HG03520 (cell line): ENCODE measurements at regions not wholly inside any gene's neighbourhood (a gene's known extent, or its start where the extent isn't known, plus 50 kb on each side); places are given as distances from the start of the nearest gene placed in this dataset.

Experiments
- ATAC-seq: cut with Tn5 transposase; IDR thresholded peaks from one replicate; pipeline ENCODE4 v1.9.1; 2021; ENCODE audit warnings: mild to moderate bottlenecking, moderate library complexity; ENCODE audit not compliant: unreplicated experiment

DNA sequence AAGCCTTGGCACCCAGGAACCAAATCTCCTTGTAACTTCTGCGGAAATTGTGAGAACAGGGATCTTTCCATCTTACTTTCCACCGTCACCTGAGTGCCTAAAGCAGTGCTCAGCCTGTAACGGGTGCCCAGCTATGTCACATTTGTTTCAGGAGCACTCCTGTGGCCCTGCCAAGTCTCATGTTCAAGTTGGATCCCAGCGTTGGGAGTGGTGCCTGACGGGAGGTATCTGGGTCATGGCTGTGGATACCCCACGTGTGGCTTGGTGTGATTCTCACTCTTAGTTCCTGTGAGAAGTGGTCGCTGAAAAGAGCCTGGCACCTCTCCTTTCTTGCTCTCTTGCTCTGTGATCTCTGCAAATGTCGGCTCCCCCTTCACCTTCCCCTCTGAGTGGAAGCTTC lies 114.9 kb downstream of the UQCRFS1 start:
- ATAC-seq = no peak

DNA sequence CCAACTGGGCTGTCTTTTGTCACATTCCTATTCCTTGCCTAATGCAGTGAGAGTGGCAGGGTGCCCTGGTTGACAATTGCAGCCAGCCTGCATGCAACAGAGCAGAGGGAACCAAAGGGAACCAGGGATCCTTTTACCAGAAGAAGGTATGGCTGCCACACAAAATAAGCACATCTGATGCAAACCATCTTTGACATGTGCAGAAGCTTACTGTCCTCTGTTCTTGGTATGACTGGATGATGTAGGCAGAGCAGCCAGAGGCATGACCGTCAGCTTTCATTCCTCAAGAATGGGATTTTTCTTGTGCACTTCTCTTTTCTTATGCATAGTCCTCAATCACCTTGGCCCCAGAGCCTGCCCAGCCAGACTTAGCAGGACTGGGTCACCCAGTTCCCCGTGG lies 116.1 kb downstream of the UQCRFS1 start:
- no peak for ATAC-seq

DNA sequence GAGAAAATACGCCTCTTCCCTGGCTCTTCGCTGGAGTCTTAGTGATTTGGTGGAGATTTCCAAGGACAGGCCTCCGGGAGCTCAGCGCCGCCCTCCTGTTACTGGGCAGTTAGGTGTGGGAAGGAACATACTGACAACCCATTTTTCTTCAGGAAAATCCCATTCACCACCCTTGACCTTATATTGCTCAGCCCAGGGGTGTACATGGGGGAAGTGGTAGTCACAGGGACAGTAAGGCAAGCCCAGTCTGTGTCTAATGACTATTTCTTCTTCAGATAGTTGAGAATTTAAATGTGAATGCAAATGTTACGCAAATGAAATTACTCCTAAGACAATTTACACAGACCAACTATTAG lies 119.4 kb downstream of the UQCRFS1 start:
- no peak for ATAC-seq

DNA sequence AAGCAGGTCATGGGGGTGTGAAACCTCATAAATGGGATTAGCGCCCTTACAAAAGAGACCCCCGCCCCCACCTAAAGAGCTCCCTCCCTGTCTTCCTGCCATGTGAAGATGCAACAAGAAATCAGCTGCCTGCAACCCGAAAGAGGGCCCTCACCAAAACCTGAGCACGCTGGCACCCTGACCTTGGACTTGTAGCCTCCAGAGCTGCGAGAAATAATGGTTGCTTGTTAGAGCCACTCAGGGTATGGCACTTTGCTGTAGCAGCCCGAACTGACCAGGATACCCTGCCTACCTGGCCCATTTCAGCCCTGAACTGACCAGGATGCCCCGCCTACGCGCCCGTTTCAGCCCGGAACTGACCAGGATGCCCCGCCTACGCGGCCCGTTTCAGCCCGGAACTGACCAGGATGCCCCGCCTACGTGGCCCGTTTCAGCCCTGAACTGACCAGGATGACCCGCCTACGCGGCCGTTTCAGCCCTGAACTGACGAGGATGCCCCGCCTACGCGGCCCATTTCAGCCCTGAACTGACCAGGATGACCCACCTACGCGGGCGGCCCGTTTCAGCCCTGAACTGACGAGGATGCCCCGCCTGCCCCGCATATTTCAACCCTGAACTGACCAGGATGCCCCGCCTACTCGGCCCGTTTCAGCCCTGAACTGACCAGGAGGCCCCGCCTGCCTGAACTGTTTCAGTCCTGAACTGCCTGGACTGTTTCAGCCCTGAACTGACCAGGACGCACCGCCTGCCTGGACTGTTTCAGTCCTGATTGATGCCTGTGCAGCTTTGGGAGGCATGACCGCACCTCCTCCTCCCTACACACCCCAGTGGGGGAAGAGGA lies 120.0 kb downstream of the UQCRFS1 start:
- no peak for ATAC-seq

- no peak for ATAC-seq
These were observed 122.0 kb downstream of the UQCRFS1 start for GRCh38 chr19:29090783-29091526.

DNA sequence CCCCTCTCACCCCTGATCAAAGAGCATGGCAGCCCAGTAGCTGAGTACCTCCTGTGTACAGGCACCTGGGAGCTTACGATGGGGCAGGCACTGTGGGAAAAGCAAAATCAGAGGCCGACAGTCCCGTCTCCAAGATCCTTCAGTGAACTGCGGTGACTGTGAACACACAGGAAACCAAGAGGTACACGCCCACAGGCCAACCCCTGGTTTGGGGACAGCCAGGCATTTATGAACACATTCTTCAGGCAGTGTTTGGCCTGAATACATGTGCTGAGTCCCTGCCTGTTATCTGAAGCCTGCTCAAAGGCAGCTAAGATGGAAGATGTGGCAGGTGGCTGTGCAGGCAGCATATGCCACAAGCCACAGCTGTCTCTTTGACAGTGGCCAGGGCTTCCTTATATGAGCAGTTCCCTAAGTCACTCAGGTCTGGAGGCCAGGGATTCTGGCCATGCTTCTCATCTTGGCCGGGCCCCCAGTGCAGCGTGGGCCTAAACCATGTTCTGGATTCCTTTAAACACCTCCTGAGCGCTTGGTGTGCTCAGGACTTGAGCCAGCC lies 123.6 kb downstream of the UQCRFS1 start:
- ATAC-seq = no peak

GRCh38 chr19:29088761-29089160 lies 124.2 kb downstream of the UQCRFS1 start:
- no peak for ATAC-seq

DNA sequence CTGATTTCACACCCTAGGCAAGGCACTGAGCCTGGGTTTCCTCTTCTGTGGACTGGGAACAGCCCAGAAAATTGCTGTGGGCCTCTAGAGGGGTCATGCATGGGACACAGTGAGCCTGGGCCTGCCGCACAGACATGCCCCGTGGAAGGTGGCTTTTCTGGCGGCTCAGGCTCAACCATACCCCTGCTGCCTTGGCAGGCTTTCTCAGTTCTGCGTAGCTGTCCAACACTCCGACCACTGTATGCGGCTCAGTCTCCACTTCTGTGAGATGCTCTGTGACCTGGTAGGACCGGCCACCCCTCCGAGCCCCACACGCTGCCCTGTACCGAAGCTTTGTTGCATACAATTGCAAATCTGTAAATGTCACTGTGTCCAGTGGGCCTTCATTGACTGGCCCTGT lies 126.3 kb downstream of the UQCRFS1 start:
- ATAC-seq = no peak

- no peak for ATAC-seq
These were observed 126.8 kb downstream of the UQCRFS1 start for GRCh38 chr19:29086182-29086581.

DNA sequence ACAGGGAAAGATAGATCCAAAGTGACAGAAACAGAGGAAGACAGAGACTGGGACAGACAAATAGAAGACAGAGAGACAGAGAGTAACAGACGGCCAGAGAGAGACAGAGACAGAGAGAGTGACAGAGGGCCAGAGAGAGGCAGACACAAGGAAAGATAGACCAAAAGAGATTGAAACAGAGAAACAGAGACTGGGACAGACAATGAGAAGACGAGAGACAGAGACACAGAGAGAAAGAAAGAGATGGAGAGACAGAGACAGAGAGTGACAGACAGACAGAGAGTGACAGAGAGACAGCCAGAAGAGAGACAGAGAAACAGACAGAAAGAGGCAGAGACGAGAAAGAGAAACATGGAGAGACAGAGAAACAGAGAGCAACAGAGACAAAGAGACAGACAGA lies 127.3 kb downstream of the UQCRFS1 start:
- ATAC-seq = no peak

DNA sequence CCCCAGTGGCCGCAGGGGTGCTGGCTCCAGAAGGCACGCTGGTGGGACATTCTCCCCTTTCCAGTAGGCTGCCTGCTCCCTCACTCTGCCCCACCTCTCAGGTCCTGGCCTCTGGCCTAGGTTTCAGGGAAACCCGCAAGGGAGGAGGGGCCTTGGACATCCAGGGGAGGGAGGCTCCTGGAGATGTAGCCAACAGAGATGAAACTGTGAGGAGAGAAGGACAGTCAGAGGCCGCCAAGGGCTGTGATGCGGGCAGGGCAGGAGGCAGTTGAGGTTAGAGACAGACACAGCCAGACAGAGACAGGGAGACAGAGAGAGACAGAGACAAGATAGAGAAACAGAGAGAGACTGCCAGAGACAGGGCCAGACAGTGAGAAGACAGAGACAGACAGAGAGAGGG lies 127.7 kb downstream of the UQCRFS1 start:
- ATAC-seq = no peak

- no peak for ATAC-seq
These were observed 128.7 kb downstream of the UQCRFS1 start for GRCh38 chr19:29084266-29084665.

GRCh38 chr19:29083863-29084262 lies 129.1 kb downstream of the UQCRFS1 start:
- ATAC-seq = no peak

GRCh38 chr19:29079356-29080032 lies 133.5 kb downstream of the UQCRFS1 start:
- no peak for ATAC-seq

DNA sequence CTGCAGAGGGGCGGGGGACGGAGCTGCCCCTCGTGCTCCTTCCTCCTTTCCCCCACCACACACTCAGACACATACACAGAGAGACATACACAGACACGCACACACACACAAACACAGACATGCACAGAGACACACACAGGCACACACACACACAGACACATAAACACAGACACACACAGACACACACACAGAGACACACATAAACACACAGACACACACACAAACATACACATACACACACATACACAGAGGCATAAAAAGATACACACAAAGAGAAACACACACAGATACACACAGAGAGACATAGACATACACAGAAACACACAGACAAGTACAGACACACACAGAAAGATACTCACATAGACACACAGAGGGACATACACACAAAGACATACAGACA lies 136.0 kb downstream of the UQCRFS1 start:
- no peak for ATAC-seq

GRCh38 chr19:29076161-29076560 lies 136.8 kb downstream of the UQCRFS1 start:
- no peak for ATAC-seq

- no peak for ATAC-seq
These were observed 137.8 kb downstream of the UQCRFS1 start for GRCh38 chr19:29075149-29075548.

- no peak for ATAC-seq
These were observed 138.4 kb downstream of the UQCRFS1 start for GRCh38 chr19:29074579-29074978.

- no peak for ATAC-seq
These were observed 145.1 kb downstream of the UQCRFS1 start for GRCh38 chr19:29067831-29068230.

DNA sequence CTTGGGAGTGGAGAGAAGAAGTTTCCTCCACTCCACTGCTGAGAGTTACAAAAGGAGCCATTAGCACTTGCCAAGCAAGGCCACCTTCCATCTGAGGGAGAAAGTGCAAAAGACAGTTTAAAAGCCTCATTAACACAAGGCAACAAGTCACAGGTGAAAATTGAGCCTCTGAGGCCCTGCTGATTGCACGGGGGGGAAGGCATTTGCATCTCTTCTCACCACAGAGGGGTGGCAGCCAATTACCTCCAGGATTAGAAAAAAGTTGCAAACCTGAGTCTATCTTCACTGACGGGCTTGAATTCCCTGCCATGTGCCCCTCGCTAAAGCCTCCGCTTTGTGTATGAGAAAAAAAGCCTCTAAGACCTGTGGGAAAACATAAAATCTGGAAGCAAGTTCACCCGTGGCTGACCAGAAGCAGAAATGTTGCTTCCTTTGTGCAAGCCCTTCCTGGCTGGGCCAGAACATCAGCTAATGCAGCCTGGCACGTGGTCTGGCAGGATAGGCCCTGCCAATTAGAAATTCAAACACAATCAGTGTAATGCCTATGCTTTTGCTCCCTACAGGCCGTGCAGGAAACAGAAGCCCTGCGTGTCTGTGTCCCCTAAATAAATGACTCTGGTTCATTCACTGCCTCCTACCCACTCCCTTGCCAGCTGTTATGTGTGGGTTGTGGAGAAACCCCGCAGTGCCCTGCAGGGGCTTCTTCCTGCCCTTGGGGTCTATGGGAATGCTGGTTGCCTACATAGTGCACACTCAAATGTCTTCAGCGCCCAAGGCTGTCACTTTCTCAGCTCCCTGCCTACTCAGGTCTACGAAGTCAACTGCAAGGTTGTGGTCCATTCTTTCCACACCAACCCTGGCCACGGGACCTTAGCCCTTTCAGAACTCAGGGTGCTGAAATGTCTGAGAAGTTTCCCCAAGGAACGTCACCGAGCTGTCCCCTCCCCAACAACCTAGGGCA lies 150.2 kb downstream of the UQCRFS1 start:
- no peak for ATAC-seq
